Chondrocyte (in vitro differentiated cells): ENCODE measurements at regions not wholly inside any gene's neighbourhood (a gene's known extent, or its start where the extent isn't known, plus 50 kb on each side); places are given as distances from the start of the nearest gene placed in this dataset.

Experiments used
- DNase-seq: peaks from one replicate; pipeline ENCODE4 v3.0.0; 2021; ENCODE audit warnings: mixed read lengths, low spot score
- H3K27ac Mint-ChIP-seq: one replicate; pipeline ENCODE4 v1.8.0; 2021; ENCODE audit warnings: mild to moderate bottlenecking, moderate library complexity, mixed read lengths; ENCODE audit not compliant: unreplicated experiment
- H3K27me3 Mint-ChIP-seq: 2 replicates; pipeline ENCODE4 v1.8.0; 2021; ENCODE audit warnings: low read depth, mixed read lengths
- H3K36me3 Mint-ChIP-seq: 2 replicates; pipeline ENCODE4 v1.8.0; 2021; ENCODE audit warnings: low read depth, mixed read lengths
- H3K4me1 Mint-ChIP-seq: 2 replicates; pipeline ENCODE4 v1.8.0; 2021; ENCODE audit warnings: low read depth, mild to moderate bottlenecking, mixed read lengths
- H3K4me3 Mint-ChIP-seq: one replicate; pipeline ENCODE4 v1.8.0; 2021; ENCODE audit warnings: mild to moderate bottlenecking, moderate library complexity, mixed read lengths; ENCODE audit not compliant: unreplicated experiment
- H3K9me3 Mint-ChIP-seq: 2 replicates; pipeline ENCODE4 v1.8.0; 2021; ENCODE audit warnings: low read depth, mixed read lengths
- CTCF ChIP-seq: fragments of 200-600 bp; sonication (generic); IDR thresholded peaks from 2 replicates; pipeline ENCODE4 v1.5.0; 2021; ENCODE audit warnings: antibody characterized with exemption, mild to moderate bottlenecking, moderate library complexity

DNA sequence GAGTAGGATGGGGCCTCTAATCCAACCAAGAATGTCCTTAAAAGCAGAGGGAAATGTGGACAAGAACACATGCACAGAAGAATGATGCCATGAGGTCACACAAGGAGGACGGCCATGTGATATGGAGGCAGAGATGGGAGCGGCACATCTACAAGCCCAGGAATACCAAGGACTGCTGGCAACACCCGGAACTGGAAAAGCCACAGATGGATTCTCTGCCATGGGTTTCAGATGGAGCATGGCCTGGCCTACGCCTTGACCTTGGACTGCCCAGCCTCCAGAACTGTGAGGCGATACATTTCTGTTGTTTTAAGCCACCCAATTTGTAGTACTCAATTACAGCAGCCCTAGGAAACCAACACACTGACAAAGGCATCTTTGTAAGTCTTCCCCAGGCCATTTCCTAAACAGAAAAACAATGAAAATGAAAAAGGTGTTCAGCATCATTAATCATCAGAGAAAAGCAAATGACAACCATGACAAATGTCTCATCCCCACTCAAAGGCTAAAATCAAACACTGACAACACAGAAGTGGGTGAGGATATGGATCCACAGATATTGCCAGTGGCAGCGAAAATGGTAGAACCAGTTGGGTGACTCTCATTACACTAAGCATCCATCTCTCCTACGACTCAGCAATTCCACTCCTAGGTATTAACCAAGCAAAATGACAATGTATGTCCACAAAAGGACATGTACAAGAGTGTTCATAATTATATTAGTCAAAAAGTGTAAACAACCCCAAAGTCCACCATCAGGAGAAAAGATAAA lies 76.9 kb upstream of the CNEP1R1 start:
- no peak for DNase-seq
- Mint-ChIP-seq H3K4me1 (peaks cover 3% of the 10 kb centered on the region), H3K36me3 (no peaks in the 10 kb centered on the region), H3K9me3 (peaks cover 3% of the 10 kb centered on the region), H3K4me3 (no peak overlapping the region), H3K27me3 (peaks cover 2% of the 10 kb centered on the region), H3K27ac (no peak overlapping the region)
- no peak for TF ChIP-seq CTCF

DNA sequence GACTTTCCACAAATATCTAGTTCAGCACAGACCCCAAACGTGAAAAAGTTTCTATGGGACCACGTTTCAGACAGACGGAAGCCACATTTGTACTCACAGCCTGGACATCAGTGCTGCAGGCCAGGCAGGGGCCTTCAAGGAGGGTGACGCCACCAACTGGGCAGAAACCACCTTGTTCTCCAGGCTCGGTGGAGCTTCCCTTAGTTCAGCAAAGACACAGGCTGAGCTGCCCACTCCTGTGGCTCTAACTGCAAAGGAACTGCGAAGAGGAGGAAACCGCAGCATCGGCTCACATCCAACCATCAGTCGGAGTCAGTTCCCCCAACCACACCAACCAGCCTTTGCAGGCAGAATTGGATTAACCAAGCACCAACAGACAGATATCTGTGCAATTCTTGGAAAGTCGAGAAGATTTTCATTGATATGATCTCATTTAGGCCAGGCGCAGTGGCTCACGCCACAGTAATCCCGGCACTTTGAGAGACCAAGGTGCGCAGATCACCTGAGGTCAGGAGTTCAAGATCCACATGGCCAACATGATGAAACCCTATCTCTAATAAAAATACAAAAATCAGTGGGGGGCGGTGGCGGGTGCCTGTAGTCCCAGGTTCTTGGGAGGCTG lies 73.3 kb upstream of the CNEP1R1 start:
- Mint-ChIP-seq H3K27ac (no peak overlapping the region), H3K27me3 (no peaks in the 10 kb centered on the region), H3K36me3 (no peaks in the 10 kb centered on the region), H3K4me3 (no peak overlapping the region), H3K9me3 (peaks cover 3% of the 10 kb centered on the region), H3K4me1 (peaks cover 3% of the 10 kb centered on the region)
- no peak for DNase-seq
- no peak for TF ChIP-seq CTCF

- Mint-ChIP-seq H3K27ac (no peak overlapping the region), H3K9me3 (peaks cover 3% of the 10 kb centered on the region), H3K4me3 (no peak overlapping the region), H3K27me3 (no peaks in the 10 kb centered on the region), H3K36me3 (no peaks in the 10 kb centered on the region), H3K4me1 (peaks cover 3% of the 10 kb centered on the region)
- no peak for TF ChIP-seq CTCF
- no peak for DNase-seq
These were observed 72.6 kb upstream of the CNEP1R1 start for GRCh38 chr16:49952386-49952785.

- no peaks in the 10 kb centered on the region for H3K36me3 Mint-ChIP-seq
- no peak for DNase-seq
- H3K4me1 Mint-ChIP-seq, result peaks cover 3% of the 10 kb centered on the region
- no peak for TF ChIP-seq CTCF
- H3K27ac Mint-ChIP-seq, result no peak overlapping the region
- peaks cover 3% of the 10 kb centered on the region for H3K9me3 Mint-ChIP-seq
- H3K27me3 Mint-ChIP-seq, result no peaks in the 10 kb centered on the region
- H3K4me3 Mint-ChIP-seq, result no peak overlapping the region
These were observed 71.9 kb upstream of the CNEP1R1 start for GRCh38 chr16:49953090-49953489.

- H3K9me3 Mint-ChIP-seq, result no peaks in the 10 kb centered on the region
- TF ChIP-seq CTCF, result no peak
- peaks cover 3% of the 10 kb centered on the region for H3K27me3 Mint-ChIP-seq
- H3K27ac Mint-ChIP-seq, result no peak overlapping the region
- peaks cover 6% of the 10 kb centered on the region for H3K4me1 Mint-ChIP-seq
- no peak overlapping the region for H3K4me3 Mint-ChIP-seq
- no peaks in the 10 kb centered on the region for H3K36me3 Mint-ChIP-seq
- no peak for DNase-seq
These were observed 69.2 kb upstream of the CNEP1R1 start for GRCh38 chr16:49955858-49956257.
